ENCODE measurements at regions not wholly inside any gene's neighbourhood (a gene's known extent, or its start where the extent isn't known, plus 50 kb on each side); places are given as distances from the start of the nearest gene placed in this dataset.
"Not testable (repeated sequence)": the region's sequence is repeated elsewhere in the genome, so short reads cannot be mapped to it uniquely, and the experiment has no call there.

- no peak for DNase-seq (ENCODE audit: extremely low read depth in 1 of 2, low read depth in 1 of 2)
Measured at GRCh38 chr20:30484009-30484748, 773.3 kb upstream of the DEFB115 start.

GRCh38 chr20:30484749-30485070 is 772.8 kb upstream of the DEFB115 start:
- DNase-seq (ENCODE audit: extremely low read depth in 1 of 2, low read depth in 1 of 2): no peak

- no peak for DNase-seq (ENCODE audit: extremely low read depth in 1 of 2, low read depth in 1 of 2)
Measured at GRCh38 chr20:30485331-30486102, 771.9 kb upstream of the DEFB115 start.

GRCh38 chr20:30486103-30486478 is 771.4 kb upstream of the DEFB115 start:
- no peak for DNase-seq (ENCODE audit: extremely low read depth in 1 of 2, low read depth in 1 of 2)

GRCh38 chr20:30487461-30487860 is 770.0 kb upstream of the DEFB115 start:
- DNase-seq (ENCODE audit: extremely low read depth in 1 of 2, low read depth in 1 of 2): not testable (repeated sequence)

- no peak for DNase-seq (ENCODE audit: extremely low read depth in 1 of 2, low read depth in 1 of 2)
Measured at GRCh38 chr20:30487947-30488926, 769.2 kb upstream of the DEFB115 start.

GRCh38 chr20:30488941-30489613 is 768.4 kb upstream of the DEFB115 start:
- DNase-seq (ENCODE audit: extremely low read depth in 1 of 2, low read depth in 1 of 2): no peak

GRCh38 chr20:30489614-30490003 is 767.9 kb upstream of the DEFB115 start:
- no peak for DNase-seq (ENCODE audit: extremely low read depth in 1 of 2, low read depth in 1 of 2)

DNA sequence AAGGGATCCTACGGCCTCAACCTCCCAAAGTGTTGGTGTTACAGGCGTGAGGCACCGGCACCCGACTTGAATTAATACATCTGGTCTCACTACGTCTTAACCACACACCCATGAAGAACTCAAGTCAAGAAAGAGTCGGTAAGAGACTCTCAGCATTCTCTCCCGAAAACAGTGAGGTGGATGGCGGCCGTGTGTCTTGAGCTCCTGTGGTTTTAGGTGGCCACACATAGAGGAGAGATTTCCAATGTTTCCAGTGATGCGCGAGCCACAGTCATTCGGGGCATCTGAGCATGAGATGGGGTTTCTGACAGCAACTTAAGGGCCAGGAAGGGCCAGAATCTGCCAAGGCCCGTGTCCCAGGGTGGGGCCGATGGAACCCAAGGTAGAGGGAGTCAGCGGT is 766.4 kb upstream of the DEFB115 start:
- DNase-seq (ENCODE audit: extremely low read depth in 1 of 2, low read depth in 1 of 2): no peak

- DNase-seq (ENCODE audit: extremely low read depth in 1 of 2, low read depth in 1 of 2): not testable (repeated sequence)
Measured at GRCh38 chr20:30496656-30497055, 760.8 kb upstream of the DEFB115 start.

GRCh38 chr20:30497191-30497590 is 760.3 kb upstream of the DEFB115 start:
- DNase-seq (ENCODE audit: extremely low read depth in 1 of 2, low read depth in 1 of 2): not testable (repeated sequence)

DNA sequence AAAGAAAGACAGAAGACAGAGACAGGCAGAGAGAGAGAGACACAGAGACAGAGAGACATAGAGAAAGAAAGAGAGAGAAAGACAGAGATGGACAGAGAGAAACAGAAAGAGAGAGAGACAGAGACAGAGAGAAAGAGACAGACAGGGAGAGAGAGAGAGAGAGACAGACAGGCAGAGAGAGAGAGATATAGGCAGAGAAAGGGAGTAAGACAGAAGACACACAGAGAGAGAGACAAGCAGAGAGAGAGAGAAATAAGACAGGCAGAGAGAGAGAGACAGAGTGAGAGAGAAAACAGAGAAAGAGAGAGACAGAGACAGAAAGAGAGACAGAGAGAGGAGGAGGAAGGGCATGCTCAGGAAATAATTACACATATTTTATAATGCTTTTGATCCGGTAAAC is 758.3 kb upstream of the DEFB115 start:
- no peak for DNase-seq (ENCODE audit: extremely low read depth in 1 of 2, low read depth in 1 of 2)

DNA sequence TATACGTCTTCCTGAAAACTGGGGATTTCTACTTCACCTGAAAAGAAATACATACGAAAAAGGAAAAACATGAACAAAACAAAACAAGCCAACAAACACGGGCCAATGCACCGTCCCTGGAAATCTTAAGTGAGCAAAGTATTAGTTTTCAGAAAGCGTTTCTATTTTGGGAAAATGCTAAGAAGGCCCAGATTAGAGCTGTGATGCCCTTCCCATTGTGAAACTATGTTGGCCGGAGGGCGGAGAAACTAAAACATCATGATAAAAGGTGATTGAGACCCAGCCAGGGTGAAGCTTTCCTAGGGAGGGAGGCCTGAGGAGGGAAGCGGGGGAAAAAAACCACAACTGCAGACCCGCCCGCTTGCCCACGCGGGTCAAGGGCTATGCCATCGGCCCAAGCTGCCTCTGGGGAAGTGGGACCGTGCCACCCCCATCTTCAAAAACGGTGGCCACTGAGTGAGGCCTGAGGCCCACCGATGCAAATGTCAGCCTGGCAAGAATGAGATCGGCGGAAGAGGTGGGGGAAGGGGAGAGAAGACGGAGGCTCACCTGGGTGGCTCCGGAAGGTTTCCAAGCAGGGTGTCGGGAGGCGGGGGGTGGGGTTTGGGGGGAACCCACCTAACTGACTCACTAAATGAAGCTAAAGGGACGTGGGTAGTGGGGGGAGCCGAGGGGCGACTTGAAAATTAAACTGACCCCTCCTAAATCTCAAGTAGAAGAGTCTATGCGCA is 757.6 kb upstream of the DEFB115 start:
- DNase-seq (ENCODE audit: extremely low read depth in 1 of 2, low read depth in 1 of 2): not testable (repeated sequence)

- DNase-seq (ENCODE audit: extremely low read depth in 1 of 2, low read depth in 1 of 2): not testable (repeated sequence)
Measured at GRCh38 chr20:30500447-30500820, 757.0 kb upstream of the DEFB115 start.

DNA sequence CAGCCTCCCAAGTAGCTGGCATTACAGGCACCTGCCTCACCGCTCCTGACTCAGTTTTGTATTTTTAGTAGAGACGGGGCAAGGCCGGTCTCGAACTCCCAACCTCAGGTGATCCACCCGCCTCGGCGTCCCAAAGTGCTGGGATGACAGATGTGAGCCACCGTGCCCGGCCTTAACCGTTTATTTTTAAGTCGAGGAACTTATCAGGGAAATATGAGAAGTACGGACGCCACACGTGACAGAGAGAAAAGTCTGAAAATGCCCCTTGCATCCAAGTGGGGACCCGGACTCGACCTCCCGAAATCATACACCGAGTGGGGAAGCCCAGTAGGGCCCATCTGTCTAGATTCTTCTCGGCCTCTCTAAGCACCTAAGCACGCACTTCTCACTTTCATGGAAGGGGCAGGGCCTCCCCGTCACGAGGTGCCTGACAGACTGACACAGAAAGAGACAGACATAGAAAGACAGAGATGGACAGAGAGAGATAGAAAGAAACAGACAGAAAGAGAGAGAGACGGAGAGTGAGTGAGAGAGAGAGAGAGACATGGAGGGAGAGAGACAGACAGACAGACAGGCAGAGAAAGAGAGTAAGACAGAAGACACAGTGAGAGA is 756.5 kb upstream of the DEFB115 start:
- no peak for DNase-seq (ENCODE audit: extremely low read depth in 1 of 2, low read depth in 1 of 2)

DNA sequence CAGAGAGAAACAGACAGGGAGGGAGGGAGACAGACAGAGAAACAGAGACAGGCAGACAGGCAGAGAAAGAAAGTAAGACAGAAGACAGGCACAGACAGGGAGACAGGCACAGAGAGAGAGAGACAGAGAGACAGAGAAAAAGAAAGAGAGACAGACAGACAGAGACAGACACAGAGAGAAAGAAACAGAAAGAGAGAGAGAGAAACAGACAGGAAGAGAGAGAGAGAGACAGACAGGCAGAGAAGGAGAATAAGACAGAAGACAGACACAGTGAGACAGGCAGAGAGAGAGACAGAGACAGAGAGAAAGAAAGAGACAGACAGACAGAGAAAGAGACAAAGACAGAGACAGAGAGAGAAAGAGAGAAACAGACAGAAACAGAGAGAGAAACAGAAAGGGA is 754.8 kb upstream of the DEFB115 start:
- DNase-seq (ENCODE audit: extremely low read depth in 1 of 2, low read depth in 1 of 2): no peak

GRCh38 chr20:30503204-30503603 is 754.3 kb upstream of the DEFB115 start:
- DNase-seq (ENCODE audit: extremely low read depth in 1 of 2, low read depth in 1 of 2): not testable (repeated sequence)

- DNase-seq (ENCODE audit: extremely low read depth in 1 of 2, low read depth in 1 of 2): no peak
Measured at GRCh38 chr20:30503992-30504570, 753.4 kb upstream of the DEFB115 start.

DNA sequence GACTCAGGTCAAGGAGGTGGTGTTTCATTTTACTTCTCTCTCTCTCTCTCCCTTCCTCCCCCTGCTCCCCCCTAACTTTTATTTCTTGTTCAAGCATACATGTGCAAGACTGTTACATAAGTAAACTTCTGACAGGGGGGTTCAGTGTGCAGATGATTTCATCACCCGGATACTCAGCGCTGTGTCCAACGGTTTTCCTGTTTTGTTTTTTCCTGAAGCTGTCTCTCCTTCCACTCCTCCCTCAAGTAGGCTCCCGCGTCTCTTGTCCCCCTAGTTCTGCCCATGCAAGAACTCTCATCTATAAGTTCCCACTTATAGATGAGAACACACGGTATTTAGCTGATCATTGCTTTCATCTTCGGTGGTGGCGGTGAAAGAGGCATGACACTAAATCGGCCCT is 751.9 kb upstream of the DEFB115 start:
- no peak for DNase-seq (ENCODE audit: extremely low read depth in 1 of 2, low read depth in 1 of 2)

All from stimulated activated CD8-positive, alpha-beta memory T cell treated with anti-CD3 and anti-CD28 coated beads, Interleukin-7, amount 100 ng/mL, for 48 hours (primary cell).